ENCODE measurements at regions not wholly inside any gene's neighbourhood (a gene's known extent, or its start where the extent isn't known, plus 50 kb on each side); places are given as distances from the start of the nearest gene placed in this dataset.

GRCh38 chr16:55052741-55053415, 122.2 kb downstream of the IRX5 start:
- TF ChIP-seq POLR2A (IDR thresholded peaks at IDR 0.05): no peak
- TF ChIP-seq, protein P1, sequence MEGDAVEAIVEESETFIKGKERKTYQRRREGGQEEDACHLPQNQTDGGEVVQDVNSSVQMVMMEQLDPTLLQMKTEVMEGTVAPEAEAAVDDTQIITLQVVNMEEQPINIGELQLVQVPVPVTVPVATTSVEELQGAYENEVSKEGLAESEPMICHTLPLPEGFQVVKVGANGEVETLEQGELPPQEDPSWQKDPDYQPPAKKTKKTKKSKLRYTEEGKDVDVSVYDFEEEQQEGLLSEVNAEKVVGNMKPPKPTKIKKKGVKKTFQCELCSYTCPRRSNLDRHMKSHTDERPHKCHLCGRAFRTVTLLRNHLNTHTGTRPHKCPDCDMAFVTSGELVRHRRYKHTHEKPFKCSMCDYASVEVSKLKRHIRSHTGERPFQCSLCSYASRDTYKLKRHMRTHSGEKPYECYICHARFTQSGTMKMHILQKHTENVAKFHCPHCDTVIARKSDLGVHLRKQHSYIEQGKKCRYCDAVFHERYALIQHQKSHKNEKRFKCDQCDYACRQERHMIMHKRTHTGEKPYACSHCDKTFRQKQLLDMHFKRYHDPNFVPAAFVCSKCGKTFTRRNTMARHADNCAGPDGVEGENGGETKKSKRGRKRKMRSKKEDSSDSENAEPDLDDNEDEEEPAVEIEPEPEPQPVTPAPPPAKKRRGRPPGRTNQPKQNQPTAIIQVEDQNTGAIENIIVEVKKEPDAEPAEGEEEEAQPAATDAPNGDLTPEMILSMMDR (IDR thresholded peaks at IDR 0.05): no peak
- TF ChIP-seq EP300 (IDR thresholded peaks at IDR 0.05): no peak
- TF ChIP-seq POLR2AphosphoS5 (IDR thresholded peaks at IDR 0.05): no peak
